Ovary (tissue), 3 donors: ENCODE measurements at regions not wholly inside any gene's neighbourhood (a gene's known extent, or its start where the extent isn't known, plus 50 kb on each side); places are given as distances from the start of the nearest gene placed in this dataset.

Experiments used
- POLR2A ChIP-seq: fragments of 450-650 bp; IDR thresholded peaks from one replicate; pipeline ENCODE4 v1.6.1; 2017; ENCODE audit warnings: antibody characterized with exemption, mild to moderate bottlenecking, moderate library complexity
- TF ChIP-seq, protein P1 (sequence below), 3 donors: fragments of 450-650 bp in 2 of 3; fragments of 200-600 bp in 1 of 3; IDR thresholded peaks; one replicate each; pipeline versions ENCODE4 v1.5.1 to v1.8.0; 2016 to 2022; ENCODE audit warnings: antibody characterized with exemption in 3 of 3, mild to moderate bottlenecking in 1 of 3
- donor health status: DM: no; HTN: no; CAD: no.

DNA sequence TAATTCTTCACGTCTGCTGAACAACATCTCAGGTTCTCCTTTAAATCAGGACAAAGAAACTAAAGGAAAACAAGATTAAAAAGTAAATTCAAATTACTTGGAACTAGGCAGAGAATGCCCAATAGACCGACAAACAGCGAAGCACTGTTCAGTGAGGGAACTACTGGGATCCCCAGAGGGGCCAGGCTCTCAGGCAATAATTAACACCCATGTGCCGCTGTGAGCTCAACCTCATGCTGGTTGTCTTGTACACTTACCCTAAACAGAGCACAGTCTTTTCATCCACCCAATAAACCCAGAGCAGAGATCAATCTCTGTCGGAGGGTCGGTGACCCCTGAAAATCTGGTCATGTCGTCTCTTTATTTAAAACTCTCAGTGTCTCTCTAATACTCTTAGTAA is 229.9 kb upstream of the CRIM1 start:
- TF ChIP-seq, protein P1, sequence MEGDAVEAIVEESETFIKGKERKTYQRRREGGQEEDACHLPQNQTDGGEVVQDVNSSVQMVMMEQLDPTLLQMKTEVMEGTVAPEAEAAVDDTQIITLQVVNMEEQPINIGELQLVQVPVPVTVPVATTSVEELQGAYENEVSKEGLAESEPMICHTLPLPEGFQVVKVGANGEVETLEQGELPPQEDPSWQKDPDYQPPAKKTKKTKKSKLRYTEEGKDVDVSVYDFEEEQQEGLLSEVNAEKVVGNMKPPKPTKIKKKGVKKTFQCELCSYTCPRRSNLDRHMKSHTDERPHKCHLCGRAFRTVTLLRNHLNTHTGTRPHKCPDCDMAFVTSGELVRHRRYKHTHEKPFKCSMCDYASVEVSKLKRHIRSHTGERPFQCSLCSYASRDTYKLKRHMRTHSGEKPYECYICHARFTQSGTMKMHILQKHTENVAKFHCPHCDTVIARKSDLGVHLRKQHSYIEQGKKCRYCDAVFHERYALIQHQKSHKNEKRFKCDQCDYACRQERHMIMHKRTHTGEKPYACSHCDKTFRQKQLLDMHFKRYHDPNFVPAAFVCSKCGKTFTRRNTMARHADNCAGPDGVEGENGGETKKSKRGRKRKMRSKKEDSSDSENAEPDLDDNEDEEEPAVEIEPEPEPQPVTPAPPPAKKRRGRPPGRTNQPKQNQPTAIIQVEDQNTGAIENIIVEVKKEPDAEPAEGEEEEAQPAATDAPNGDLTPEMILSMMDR (IDR thresholded peaks at IDR 0.05): no peak
- TF ChIP-seq POLR2A: no peak
